ENCODE measurements at regions not wholly inside any gene's neighbourhood (a gene's known extent, or its start where the extent isn't known, plus 50 kb on each side); places are given as distances from the start of the nearest gene placed in this dataset.

DNA sequence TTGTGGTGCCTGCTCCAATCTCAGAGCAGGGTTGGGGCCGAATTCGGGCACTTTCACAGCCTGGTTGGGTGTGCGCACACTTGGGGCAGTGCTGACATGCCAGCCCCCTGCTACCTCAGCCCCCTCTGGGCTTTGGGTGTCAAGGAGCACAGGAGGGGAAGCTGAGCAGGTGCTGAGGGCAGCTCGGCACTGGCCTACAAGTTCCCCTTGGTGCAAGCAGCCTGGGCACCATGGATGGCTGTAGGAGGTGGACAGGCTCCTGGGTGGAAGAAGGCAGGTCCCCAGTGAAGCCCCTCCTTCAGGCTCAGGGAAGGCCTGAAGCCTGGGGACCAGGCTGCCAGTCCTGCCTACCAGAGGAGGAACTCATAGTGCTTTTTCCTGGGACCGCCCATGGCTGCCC is 326.6 kb downstream of the NDFIP2 start:
- no peaks in the 10 kb centered on the region for H3K9me3 ChIP-seq
- 0 to 80% methylated on average over 1 to 5 of the region's 5 CpGs for WGBS, 2 donors
- H3K27me3 ChIP-seq: no peaks in the 10 kb centered on the region

GRCh38 chr13:79806821-79807220 is 325.9 kb downstream of the NDFIP2 start:
- Histone ChIP-seq H3K36me3 (no peaks in the 10 kb centered on the region), H3K9me3 (no peaks in the 10 kb centered on the region), H3K27me3 (no peaks in the 10 kb centered on the region), H3K27ac (no peak overlapping the region), H3K4me1 (peaks cover 0 to 4% (median 0%) of the 10 kb centered on the region in 4 donors), H3K4me3 (no peak overlapping the region)
- WGBS, 2 donors: 97 to 98% methylated on average over 2 of the region's 2 CpGs
- TF ChIP-seq POLR2AphosphoS5 (IDR thresholded peaks at IDR 0.05) (no peak), POLR2A (IDR thresholded peaks at IDR 0.05) (no peak), EP300 (IDR thresholded peaks at IDR 0.05) (no peak)
- TF ChIP-seq, protein P1, sequence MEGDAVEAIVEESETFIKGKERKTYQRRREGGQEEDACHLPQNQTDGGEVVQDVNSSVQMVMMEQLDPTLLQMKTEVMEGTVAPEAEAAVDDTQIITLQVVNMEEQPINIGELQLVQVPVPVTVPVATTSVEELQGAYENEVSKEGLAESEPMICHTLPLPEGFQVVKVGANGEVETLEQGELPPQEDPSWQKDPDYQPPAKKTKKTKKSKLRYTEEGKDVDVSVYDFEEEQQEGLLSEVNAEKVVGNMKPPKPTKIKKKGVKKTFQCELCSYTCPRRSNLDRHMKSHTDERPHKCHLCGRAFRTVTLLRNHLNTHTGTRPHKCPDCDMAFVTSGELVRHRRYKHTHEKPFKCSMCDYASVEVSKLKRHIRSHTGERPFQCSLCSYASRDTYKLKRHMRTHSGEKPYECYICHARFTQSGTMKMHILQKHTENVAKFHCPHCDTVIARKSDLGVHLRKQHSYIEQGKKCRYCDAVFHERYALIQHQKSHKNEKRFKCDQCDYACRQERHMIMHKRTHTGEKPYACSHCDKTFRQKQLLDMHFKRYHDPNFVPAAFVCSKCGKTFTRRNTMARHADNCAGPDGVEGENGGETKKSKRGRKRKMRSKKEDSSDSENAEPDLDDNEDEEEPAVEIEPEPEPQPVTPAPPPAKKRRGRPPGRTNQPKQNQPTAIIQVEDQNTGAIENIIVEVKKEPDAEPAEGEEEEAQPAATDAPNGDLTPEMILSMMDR (IDR thresholded peaks at IDR 0.05): no peak
- ATAC-seq (ENCODE audit: low FRiP score in 2 of 2) (no peak), DNase-seq (no peak)

More for the DNA sequence above, 326.6 kb downstream of the NDFIP2 start:
- Histone ChIP-seq H3K4me1 (peaks cover 0 to 4% (median 0%) of the 10 kb centered on the region in 4 donors), H3K27ac (no peak overlapping the region), H3K4me3 (no peak overlapping the region), H3K36me3 (no peaks in the 10 kb centered on the region)
- TF ChIP-seq EP300 (IDR thresholded peaks at IDR 0.05): no peak
- ATAC-seq (ENCODE audit: low FRiP score in 2 of 2) (no peak), DNase-seq (peak in 1 of 2 donors; percentile 16)

- Histone ChIP-seq H3K9me3 (no peaks in the 10 kb centered on the region), H3K4me1 (peaks cover 0 to 4% (median 0%) of the 10 kb centered on the region in 4 donors), H3K27me3 (no peaks in the 10 kb centered on the region), H3K27ac (no peak overlapping the region), H3K36me3 (no peaks in the 10 kb centered on the region), H3K4me3 (no peak overlapping the region)
- DNase-seq: no peak
- 85 to 89% methylated on average over 1 of the region's 1 CpG for WGBS, 2 donors
- no peak for ATAC-seq (ENCODE audit: low FRiP score in 2 of 2)
- TF ChIP-seq POLR2AphosphoS5 (IDR thresholded peaks at IDR 0.05) (no peak), POLR2A (IDR thresholded peaks at IDR 0.05) (no peak), EP300 (IDR thresholded peaks at IDR 0.05) (no peak)
- TF ChIP-seq, protein P1 (IDR thresholded peaks at IDR 0.05): no peak
Measured at GRCh38 chr13:79805317-79805716, 324.4 kb downstream of the NDFIP2 start.

DNA sequence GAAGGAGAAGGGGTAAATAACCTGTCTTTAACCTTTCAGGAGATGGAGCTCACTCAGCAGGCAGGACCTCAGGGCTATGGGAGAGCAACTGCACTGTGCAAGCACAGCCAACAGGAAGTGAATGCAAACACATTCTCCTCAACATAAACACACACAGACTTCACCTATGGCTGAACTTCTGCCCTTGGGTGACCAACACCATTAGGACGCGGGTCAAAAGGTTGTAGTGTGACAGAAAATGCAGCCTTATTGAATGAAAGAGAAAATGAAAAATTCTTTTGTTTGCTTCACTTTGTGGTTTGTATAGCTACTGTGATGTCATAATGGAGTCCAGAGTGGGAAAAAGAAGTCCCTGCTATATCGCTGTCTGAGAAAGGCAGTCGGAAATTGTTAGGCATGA is 323.0 kb downstream of the NDFIP2 start:
- no peaks in the 10 kb centered on the region for H3K9me3 ChIP-seq
- H3K27ac ChIP-seq: no peak overlapping the region
- TF ChIP-seq, protein P1 (IDR thresholded peaks at IDR 0.05): no peak
- no peak for TF ChIP-seq POLR2AphosphoS5 (IDR thresholded peaks at IDR 0.05)
- TF ChIP-seq EP300 (IDR thresholded peaks at IDR 0.05): no peak
- TF ChIP-seq POLR2A (IDR thresholded peaks at IDR 0.05): no peak
- no peak overlapping the region for H3K4me3 ChIP-seq
- ATAC-seq (ENCODE audit: low FRiP score in 2 of 2) (no peak), DNase-seq (no peak)
- H3K4me1 ChIP-seq: peaks cover 0 to 4% (median 0%) of the 10 kb centered on the region in 4 donors
- WGBS, 2 donors: 67 to 69% methylated on average over 4 of the region's 4 CpGs
- no peaks in the 10 kb centered on the region for H3K36me3 ChIP-seq
- H3K27me3 ChIP-seq: no peaks in the 10 kb centered on the region

DNA sequence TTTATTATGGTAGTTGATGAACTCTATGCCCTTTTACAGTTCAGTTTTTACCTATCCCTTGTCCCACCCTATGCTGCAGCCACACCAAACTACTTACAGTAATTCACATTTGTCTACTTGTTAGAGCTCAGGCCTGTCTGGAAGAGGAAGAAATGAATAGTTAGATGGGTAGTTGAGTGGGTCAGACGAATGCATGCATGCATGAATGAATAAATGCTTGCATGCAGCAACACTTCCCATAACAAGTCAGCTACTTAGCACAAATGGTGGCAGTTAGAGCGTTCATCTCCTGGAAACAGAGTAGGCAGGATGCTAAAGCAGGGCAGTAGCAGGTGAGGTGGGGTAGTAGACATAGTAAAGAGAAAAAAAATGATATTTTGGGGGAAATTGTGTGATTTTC is 322.3 kb downstream of the NDFIP2 start:
- TF ChIP-seq POLR2A (IDR thresholded peaks at IDR 0.05) (no peak), POLR2AphosphoS5 (IDR thresholded peaks at IDR 0.05) (no peak), EP300 (IDR thresholded peaks at IDR 0.05) (no peak)
- TF ChIP-seq, protein P1 (IDR thresholded peaks at IDR 0.05): no peak
- WGBS, 2 donors: 75 to 77% methylated on average over 2 of the region's 2 CpGs
- Histone ChIP-seq H3K4me3 (no peak overlapping the region), H3K36me3 (no peaks in the 10 kb centered on the region), H3K27me3 (no peaks in the 10 kb centered on the region), H3K27ac (no peak overlapping the region), H3K4me1 (peaks cover 0 to 4% (median 0%) of the 10 kb centered on the region in 4 donors), H3K9me3 (no peaks in the 10 kb centered on the region)
- ATAC-seq (ENCODE audit: low FRiP score in 2 of 2): no peak
- no peak for DNase-seq
